GM12865 (cell line): ENCODE measurements at regions not wholly inside any gene's neighbourhood (a gene's known extent, or its start where the extent isn't known, plus 50 kb on each side); places are given as distances from the start of the nearest gene placed in this dataset.

Source experiments
- DNase-seq: peaks from one replicate; pipeline ENCODE4 v3.0.0; 2010; ENCODE audit warnings: low read depth
- H3K4me3 ChIP-seq: 2 replicates; pipeline ENCODE4 v1.5.1; 2011; ENCODE audit warnings: mild to moderate bottlenecking, low read depth, low read length, control low read depth
- TF ChIP-seq, protein P1 (sequence below): IDR thresholded peaks from 2 replicates; pipeline ENCODE4 v1.5.1; 2011; ENCODE audit warnings: low read length, control low read depth, low read depth, inconsistent platforms; ENCODE audit not compliant: insufficient read depth; ENCODE audit errors: missing control alignments

DNA sequence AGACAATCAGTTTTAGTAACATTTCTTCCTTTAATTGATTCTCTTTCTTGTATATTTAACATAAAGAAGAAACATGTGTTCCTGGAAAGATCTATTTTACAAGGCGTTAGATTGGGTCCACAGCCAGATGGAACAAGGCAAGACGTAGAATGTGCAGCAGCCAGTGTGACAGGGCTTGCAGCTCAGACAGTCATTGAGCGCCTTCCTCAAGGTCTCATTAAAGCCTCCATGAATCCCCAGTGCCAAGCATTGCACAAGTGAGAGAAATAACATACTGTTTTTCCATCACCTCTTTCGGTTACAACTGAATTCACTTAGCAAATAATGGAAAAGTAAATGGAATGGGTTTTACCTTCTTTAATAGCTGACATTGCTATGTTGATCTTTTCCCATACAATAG lies 292.5 kb downstream of the USP46 start:
- TF ChIP-seq, protein P1, sequence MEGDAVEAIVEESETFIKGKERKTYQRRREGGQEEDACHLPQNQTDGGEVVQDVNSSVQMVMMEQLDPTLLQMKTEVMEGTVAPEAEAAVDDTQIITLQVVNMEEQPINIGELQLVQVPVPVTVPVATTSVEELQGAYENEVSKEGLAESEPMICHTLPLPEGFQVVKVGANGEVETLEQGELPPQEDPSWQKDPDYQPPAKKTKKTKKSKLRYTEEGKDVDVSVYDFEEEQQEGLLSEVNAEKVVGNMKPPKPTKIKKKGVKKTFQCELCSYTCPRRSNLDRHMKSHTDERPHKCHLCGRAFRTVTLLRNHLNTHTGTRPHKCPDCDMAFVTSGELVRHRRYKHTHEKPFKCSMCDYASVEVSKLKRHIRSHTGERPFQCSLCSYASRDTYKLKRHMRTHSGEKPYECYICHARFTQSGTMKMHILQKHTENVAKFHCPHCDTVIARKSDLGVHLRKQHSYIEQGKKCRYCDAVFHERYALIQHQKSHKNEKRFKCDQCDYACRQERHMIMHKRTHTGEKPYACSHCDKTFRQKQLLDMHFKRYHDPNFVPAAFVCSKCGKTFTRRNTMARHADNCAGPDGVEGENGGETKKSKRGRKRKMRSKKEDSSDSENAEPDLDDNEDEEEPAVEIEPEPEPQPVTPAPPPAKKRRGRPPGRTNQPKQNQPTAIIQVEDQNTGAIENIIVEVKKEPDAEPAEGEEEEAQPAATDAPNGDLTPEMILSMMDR = no peak
- DNase-seq = no peak
- H3K4me3 ChIP-seq = no peak overlapping the region

DNA sequence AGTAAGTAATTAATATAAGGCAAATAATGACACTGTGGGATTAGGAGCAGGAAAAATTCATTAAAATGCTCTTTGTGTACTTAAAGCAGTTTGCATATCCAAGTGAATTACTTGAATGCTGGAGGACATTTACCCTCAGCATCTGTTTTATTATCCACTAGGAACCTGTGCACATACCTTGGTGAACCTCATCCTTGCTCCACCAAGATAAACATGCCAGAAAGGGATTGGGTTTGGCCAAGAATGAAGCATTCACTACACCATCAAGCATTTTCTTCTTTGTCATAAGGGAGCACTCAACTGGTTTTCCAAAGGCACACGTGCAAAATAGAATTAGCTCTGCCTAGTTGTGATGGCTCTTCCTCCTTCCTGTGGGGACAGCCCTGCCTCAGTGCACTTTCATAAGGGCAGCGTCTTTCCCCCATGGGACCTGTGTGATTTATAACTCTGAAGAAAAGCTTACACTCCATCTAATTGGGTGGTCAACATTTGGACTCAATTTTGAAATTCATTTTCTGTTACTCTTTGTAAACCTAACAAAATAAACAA lies 291.7 kb downstream of the USP46 start:
- DNase-seq = no peak
- TF ChIP-seq, protein P1 = no peak
- no peak overlapping the region for H3K4me3 ChIP-seq

DNA sequence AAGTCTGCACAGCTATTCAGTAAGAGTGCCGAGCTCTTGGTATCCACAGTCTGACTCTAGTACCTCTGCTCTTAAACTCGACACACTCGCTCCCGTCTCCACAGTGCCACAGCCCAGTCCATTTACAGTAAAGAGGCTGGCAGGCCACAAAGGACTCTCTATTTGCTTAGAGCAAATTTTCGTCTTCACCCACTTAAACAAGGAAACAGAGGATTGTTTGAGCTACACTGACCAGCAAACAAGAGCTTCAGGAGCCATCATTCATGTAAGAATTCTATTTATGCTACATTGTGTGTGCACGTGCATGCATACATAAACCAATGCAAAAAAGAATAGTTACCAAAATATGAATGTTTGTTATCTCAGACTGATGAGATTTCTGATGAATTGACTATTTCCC lies 290.2 kb downstream of the USP46 start:
- TF ChIP-seq, protein P1 = no peak
- no peak overlapping the region for H3K4me3 ChIP-seq
- no peak for DNase-seq

DNA sequence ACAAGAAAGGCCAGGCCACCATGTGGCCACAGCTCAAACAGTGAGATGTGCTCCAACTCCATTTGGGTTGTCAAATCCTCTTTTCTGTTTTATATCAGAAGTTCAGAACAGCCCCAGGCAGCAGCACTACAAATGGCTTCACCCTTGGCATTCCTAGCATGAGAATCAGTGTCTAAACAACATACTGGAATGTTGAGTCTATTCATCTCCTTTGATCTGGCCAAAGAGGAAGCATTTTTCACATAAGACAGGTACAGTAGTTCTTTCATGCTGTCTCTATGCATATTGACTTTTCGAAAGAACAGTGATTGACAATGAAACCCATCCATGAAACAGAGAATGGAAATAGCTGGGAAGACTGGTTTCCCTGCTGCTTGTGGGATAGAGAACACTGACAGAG lies 289.5 kb downstream of the USP46 start:
- DNase-seq = no peak
- TF ChIP-seq, protein P1 = no peak
- H3K4me3 ChIP-seq = no peak overlapping the region

DNA sequence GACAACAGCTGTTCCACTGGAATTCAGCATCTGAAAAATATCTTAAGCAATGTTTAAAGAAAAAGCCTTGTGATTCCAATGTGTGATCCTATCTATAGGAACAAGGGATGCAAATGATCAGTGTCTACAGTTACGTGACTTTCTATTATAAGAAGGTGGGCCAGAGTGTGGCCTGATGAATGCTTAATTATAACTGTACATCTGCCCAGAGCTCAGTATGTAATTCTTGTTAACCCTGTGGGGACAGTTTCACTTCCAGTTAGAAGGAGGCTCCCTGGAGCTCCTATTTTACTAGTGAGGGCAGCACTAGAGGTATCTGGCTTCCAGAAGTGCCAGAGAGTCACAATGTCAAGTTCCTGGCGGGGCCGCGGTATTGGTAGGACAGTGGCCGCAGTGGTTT lies 288.5 kb downstream of the USP46 start:
- TF ChIP-seq, protein P1 = no peak
- DNase-seq = no peak
- H3K4me3 ChIP-seq = no peak overlapping the region

DNA sequence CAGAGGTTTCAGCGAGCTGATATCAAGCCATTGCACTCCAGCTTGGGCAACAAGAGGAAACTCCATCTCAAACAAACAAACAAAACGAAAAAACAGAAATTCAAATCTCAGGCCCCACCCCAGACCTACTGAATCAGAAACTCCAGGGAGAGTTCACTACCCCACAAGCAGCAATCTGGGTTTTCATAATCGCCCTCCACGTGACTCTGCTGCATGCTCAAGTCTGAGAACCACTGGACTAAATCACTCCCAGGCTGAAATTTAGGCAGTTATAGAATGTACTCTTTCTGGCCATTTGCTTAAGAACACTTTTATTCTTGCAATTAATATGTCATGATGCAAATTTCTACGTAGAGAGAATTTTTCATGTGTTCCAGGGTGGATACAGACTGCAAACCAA lies 287.3 kb downstream of the USP46 start:
- no peak for DNase-seq
- TF ChIP-seq, protein P1 = no peak
- no peak overlapping the region for H3K4me3 ChIP-seq

DNA sequence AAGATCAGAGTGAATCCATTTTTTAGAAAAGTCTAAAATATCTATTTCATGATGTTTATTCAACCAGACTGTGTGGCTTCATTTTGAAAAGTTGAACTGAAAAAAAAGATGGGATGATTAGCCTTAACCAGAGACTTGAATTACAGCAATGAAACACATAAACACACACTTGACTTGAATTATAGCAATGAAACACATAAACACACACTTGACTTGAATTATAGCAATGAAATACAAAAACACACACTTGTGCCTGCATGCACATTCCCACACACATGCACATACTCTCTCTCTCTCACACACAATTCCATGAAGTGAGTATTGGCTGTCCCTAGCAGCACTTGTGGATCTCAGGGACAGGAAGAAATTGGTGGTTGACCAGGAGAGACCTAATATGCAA lies 286.8 kb downstream of the USP46 start:
- no peak for DNase-seq
- TF ChIP-seq, protein P1 = no peak
- H3K4me3 ChIP-seq = no peak overlapping the region
